CD4-positive, CD25-positive, alpha-beta regulatory T cell (primary cell): ENCODE measurements at regions not wholly inside any gene's neighbourhood (a gene's known extent, or its start where the extent isn't known, plus 50 kb on each side); places are given as distances from the start of the nearest gene placed in this dataset.

Experiments used
- ATAC-seq, 2 donors: fragments of 150-1000 bp; cut with Tn5 transposase; one replicate each; pipeline ENCODE4 v1.10.0; 2021; ENCODE audit warnings: low read depth in 2 of 2, moderate number of reproducible peaks in 2 of 2, moderate library complexity in 1 of 2
- DNase-seq, 3 donors: peaks; one replicate each; pipeline versions ENCODE4 v3.0.0 to v3.0.0-alpha.2; 2012 to 2022; ENCODE audit warnings: mixed read lengths in 1 of 3
- H3K27ac ChIP-seq: one replicate; pipeline ENCODE4 v1.7.0; 2013; ENCODE audit warnings: mild to moderate bottlenecking, low read length; ENCODE audit not compliant: insufficient read depth, poor library complexity, severe bottlenecking
- H3K27me3 ChIP-seq: one replicate; pipeline ENCODE4 v1.7.0; 2013; ENCODE audit warnings: low read length; ENCODE audit not compliant: control insufficient read depth, insufficient read depth
- H3K36me3 ChIP-seq: one replicate; pipeline ENCODE4 v1.7.0; 2013; ENCODE audit warnings: mild to moderate bottlenecking, low read length, moderate library complexity; ENCODE audit not compliant: control insufficient read depth, insufficient read depth
- H3K4me1 ChIP-seq: 2 replicates; pipeline ENCODE4 v1.7.0; 2013; ENCODE audit warnings: mild to moderate bottlenecking, low read length; ENCODE audit not compliant: insufficient read depth, control insufficient read depth, poor library complexity, severe bottlenecking
- H3K4me3 ChIP-seq: one replicate; pipeline ENCODE4 v1.7.0; 2013; ENCODE audit warnings: low read depth, mild to moderate bottlenecking, low read length, moderate library complexity
- H3K9me3 ChIP-seq, 2 experiments: 1 replicate in 1 of 2; 2 replicates in 1 of 2; pipeline ENCODE4 v1.7.0; 2013; ENCODE audit warnings: low read length in 2 of 2, mild to moderate bottlenecking in 1 of 2, moderate library complexity in 1 of 2; ENCODE audit not compliant: control insufficient read depth in 2 of 2
- H3K27ac Mint-ChIP-seq, 3 donors: one replicate each; pipeline ENCODE4 v1.8.0; 2020 to 2022; ENCODE audit warnings: mild to moderate bottlenecking in 3 of 3, mixed read lengths in 3 of 3, moderate library complexity in 2 of 3
- H3K27me3 Mint-ChIP-seq: one replicate; pipeline ENCODE4 v1.8.0; 2022; ENCODE audit warnings: mild to moderate bottlenecking, mixed read lengths
- H3K36me3 Mint-ChIP-seq: one replicate; pipeline ENCODE4 v1.8.0; 2020; ENCODE audit warnings: mixed read lengths
- H3K4me1 Mint-ChIP-seq, 4 donors: one replicate each; pipeline ENCODE4 v1.8.0; 2020 to 2022; ENCODE audit warnings: mixed read lengths in 4 of 4, mild to moderate bottlenecking in 1 of 4
- H3K4me3 Mint-ChIP-seq, 4 donors: one replicate each; pipeline ENCODE4 v1.8.0; 2020 to 2022; ENCODE audit warnings: mild to moderate bottlenecking in 4 of 4, mixed read lengths in 4 of 4, moderate library complexity in 3 of 4
- H3K9me3 Mint-ChIP-seq, 7 donors: one replicate each; pipeline ENCODE4 v1.8.0; 2020 to 2022; ENCODE audit warnings: mixed read lengths in 7 of 7, mild to moderate bottlenecking in 3 of 7, moderate library complexity in 2 of 7

DNA sequence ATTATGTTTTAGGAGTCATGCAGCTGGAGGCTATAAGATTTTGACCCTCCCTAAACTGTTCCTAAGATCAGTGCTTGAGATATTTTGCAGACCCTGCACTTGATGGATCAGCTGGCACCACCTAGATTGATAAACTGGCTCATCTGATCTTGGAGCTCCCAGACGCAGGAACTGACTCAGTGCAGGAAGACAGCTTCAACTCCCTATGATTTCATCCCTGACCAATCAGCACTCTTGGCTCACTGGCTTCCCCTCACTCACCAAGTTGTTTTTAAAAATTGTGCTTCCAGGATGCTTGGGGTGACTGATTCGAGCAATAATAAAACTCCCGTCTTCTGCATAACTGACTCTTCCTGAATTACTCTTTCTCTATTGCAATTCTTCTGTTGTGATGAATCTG, 637.5 kb upstream of the FAT3 start:
- Histone ChIP-seq H3K9me3 (peaks cover 3 to 4% of the 10 kb centered on the region in 2 experiments), H3K36me3 (no peaks in the 10 kb centered on the region), H3K4me3 (no peak overlapping the region), H3K27me3 (no peaks in the 10 kb centered on the region), H3K27ac (no peak overlapping the region), H3K4me1 (no peaks in the 10 kb centered on the region)
- Mint-ChIP-seq H3K4me3 (no peak overlapping the region), H3K36me3 (no peaks in the 10 kb centered on the region), H3K27ac (no peak overlapping the region), H3K9me3 (peaks cover 5 to 53% (median 17%) of the 10 kb centered on the region in 7 donors), H3K27me3 (no peaks in the 10 kb centered on the region), H3K4me1 (no peaks in the 10 kb centered on the region)
- ATAC-seq: no peak
- no peak for DNase-seq

DNA sequence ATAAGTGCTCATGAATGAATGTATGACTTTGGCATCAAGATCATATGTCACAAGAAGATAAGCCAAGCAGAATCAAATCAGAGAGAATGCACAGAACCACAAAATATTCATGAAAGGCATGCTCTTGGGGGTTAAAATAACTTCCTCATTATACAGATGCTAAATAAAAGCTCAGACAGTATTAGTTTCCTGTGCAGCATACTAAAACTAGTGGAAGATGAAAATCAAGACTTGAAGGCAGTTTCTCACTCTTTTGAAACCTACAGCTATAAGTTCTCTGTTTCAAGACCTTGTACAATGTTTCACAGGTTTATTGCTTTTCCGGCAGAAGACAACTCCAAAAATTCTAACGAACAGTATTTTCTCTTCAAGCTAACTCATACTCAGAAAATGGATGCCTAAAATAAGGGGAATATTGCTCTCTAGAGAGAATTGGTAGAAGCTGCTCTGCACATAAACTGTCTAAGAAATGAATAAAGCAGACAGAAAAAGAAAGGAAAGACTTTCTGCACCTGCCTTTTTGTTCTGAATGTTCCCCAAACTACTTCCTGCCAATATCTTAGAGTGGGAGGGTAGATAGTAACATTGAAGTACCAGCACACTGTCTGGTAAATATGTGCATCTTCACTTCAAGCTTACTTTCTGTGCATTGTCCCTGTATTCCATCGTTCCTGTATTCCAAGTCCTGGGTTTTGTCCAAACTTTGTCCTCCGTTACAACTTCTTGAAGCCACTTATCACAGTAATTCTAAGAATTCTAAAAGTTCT, 639.4 kb upstream of the FAT3 start:
- Histone ChIP-seq H3K4me1 (no peaks in the 10 kb centered on the region), H3K4me3 (no peak overlapping the region), H3K27ac (no peak overlapping the region), H3K27me3 (no peaks in the 10 kb centered on the region), H3K36me3 (no peaks in the 10 kb centered on the region), H3K9me3 (peaks cover 0 to 4% of the 10 kb centered on the region in 2 experiments)
- H3K27me3 Mint-ChIP-seq: no peaks in the 10 kb centered on the region
- no peaks in the 10 kb centered on the region for H3K36me3 Mint-ChIP-seq
- no peak overlapping the region for H3K4me3 Mint-ChIP-seq
- no peak for ATAC-seq
- H3K27ac Mint-ChIP-seq: no peak overlapping the region
- peaks cover 6 to 55% (median 17%) of the 10 kb centered on the region in 7 donors for H3K9me3 Mint-ChIP-seq
- no peak for DNase-seq
- no peaks in the 10 kb centered on the region for H3K4me1 Mint-ChIP-seq

DNA sequence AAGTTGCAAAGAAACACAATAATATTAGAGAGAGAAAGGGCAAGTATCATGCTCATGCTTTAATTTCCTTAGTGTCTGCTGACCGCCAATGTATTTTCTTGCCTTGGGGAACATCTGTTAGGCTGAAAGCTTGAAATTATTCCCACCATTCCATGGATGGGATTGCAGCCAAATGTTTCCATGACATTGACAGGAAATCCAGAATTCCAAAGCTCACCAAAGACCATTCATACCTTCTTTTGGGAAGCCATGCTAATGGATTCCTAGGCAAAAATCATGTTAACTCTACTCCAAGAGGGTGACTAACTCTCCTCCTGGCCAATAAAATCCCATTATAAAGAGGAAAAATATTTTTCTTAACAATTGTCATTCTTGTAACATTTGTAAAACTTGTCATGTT, 661.4 kb upstream of the FAT3 start:
- no peaks in the 10 kb centered on the region for H3K27me3 Mint-ChIP-seq
- no peak overlapping the region for H3K27ac Mint-ChIP-seq
- H3K4me1 Mint-ChIP-seq: no peaks in the 10 kb centered on the region
- H3K36me3 Mint-ChIP-seq: no peaks in the 10 kb centered on the region
- Histone ChIP-seq H3K4me3 (no peak overlapping the region), H3K36me3 (no peaks in the 10 kb centered on the region), H3K9me3 (peaks cover 0 to 2% of the 10 kb centered on the region in 2 experiments), H3K4me1 (no peaks in the 10 kb centered on the region), H3K27me3 (no peaks in the 10 kb centered on the region), H3K27ac (no peak overlapping the region)
- no peak overlapping the region for H3K4me3 Mint-ChIP-seq
- peaks cover 4 to 21% (median 8%) of the 10 kb centered on the region in 7 donors for H3K9me3 Mint-ChIP-seq
- DNase-seq: no peak
- no peak for ATAC-seq

DNA sequence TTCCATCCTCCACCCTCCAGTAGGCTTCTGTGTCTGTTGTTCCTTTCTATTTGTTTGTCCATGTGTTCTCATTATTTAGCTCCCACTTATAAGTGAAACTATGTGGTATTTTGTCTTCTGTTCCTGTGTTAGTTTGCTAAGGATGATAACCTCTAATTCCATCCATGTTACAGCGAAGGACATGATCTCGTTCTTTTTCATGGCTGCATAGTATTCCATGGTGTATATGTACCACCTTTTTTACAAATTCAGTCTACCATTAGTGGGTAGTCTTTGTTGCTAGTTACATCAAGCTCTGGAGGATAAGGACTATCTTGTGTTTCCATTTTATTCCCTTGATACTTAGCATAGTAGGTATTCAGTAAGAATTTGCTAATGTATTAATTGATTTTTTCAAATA, 664.2 kb upstream of the FAT3 start:
- H3K4me1 ChIP-seq: no peaks in the 10 kb centered on the region
- H3K27ac Mint-ChIP-seq: peak overlapping the region in 1 of 3 donors; percentile 14
- no peaks in the 10 kb centered on the region for H3K27me3 ChIP-seq
- H3K27me3 Mint-ChIP-seq: no peaks in the 10 kb centered on the region
- H3K4me1 Mint-ChIP-seq: no peaks in the 10 kb centered on the region
- H3K9me3 ChIP-seq: peaks cover 0 to 2% of the 10 kb centered on the region in 2 experiments
- H3K27ac ChIP-seq: no peak overlapping the region
- DNase-seq (no peak), ATAC-seq (no peak)
- H3K4me3 ChIP-seq: no peak overlapping the region
- H3K36me3 ChIP-seq: no peaks in the 10 kb centered on the region
- peaks cover 4 to 29% (median 11%) of the 10 kb centered on the region in 7 donors for H3K9me3 Mint-ChIP-seq
- H3K36me3 Mint-ChIP-seq: no peaks in the 10 kb centered on the region
- no peak overlapping the region for H3K4me3 Mint-ChIP-seq

DNA sequence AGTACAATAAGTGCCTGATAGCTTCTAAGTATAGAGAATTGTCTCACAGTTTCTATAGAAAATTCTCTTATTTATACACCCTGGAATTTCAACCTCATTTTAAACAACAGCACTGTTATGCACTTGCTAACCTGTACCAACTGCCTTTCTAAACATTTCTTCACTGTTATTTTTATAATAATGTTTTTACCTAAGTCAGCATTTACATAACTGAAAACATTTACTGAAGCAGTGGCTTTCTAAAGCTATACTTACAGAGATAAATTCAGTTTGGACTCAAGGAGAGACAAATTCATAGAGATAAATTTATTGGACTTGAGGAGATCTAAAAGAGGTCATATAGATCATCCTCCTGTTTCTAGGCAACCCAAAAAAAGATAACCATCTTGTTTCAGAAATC, 686.6 kb upstream of the FAT3 start:
- no peaks in the 10 kb centered on the region for H3K27me3 ChIP-seq
- H3K36me3 ChIP-seq: no peaks in the 10 kb centered on the region
- DNase-seq (no peak), ATAC-seq (no peak)
- no peaks in the 10 kb centered on the region for H3K4me1 ChIP-seq
- no peak overlapping the region for H3K4me3 ChIP-seq
- no peak overlapping the region for H3K27ac ChIP-seq
- peaks cover 0 to 4% of the 10 kb centered on the region in 2 experiments for H3K9me3 ChIP-seq
- no peaks in the 10 kb centered on the region for H3K4me1 Mint-ChIP-seq
- peaks cover 0 to 27% (median 6%) of the 10 kb centered on the region in 7 donors for H3K9me3 Mint-ChIP-seq
- no peaks in the 10 kb centered on the region for H3K27me3 Mint-ChIP-seq
- no peaks in the 10 kb centered on the region for H3K36me3 Mint-ChIP-seq
- no peak overlapping the region for H3K4me3 Mint-ChIP-seq
- H3K27ac Mint-ChIP-seq: no peak overlapping the region

DNA sequence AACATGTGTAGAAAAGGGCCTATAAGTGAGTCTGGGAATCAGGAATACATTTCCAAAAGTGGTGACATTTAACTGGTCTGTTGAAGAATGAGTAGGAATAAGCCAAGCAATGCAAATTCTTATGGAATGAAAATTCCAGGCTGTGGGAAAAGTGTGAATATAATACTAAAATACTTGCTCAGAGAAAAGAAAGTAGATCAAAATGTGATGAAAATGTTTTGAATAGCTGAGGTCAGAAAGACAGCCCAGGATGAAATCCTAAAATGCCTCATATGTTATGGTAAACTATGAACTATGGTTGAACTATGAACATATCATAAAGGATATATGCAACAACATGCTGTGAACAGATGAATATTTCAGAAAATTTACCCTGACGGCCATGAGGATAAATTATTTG, 688.3 kb upstream of the FAT3 start:
- Histone ChIP-seq H3K4me3 (no peak overlapping the region), H3K36me3 (no peaks in the 10 kb centered on the region), H3K27me3 (no peaks in the 10 kb centered on the region), H3K4me1 (no peaks in the 10 kb centered on the region), H3K9me3 (no peaks in the 10 kb centered on the region), H3K27ac (no peak overlapping the region)
- Mint-ChIP-seq H3K27ac (no peak overlapping the region), H3K9me3 (peaks cover 0 to 30% (median 6%) of the 10 kb centered on the region in 7 donors), H3K4me1 (no peaks in the 10 kb centered on the region), H3K4me3 (no peak overlapping the region), H3K36me3 (no peaks in the 10 kb centered on the region), H3K27me3 (no peaks in the 10 kb centered on the region)
- DNase-seq (no peak), ATAC-seq (no peak)

DNA sequence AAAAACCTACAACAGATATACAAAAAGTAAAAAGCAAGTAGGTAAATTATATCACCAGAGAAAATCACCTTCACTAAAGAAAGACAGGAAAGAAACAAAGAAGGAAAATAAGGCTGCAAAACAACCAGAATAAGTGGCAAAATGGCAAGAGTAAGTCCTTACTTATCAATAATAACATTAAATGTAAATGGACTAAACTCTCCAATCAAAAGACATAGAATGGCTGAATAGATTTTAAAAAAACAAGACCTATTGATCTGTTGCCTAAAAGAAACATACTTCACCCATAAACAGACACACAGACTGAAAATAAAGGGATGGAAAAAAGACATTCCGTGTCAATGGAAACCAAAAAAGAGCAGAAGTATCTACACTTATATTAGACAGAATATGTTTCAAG, 695.7 kb upstream of the FAT3 start:
- Histone ChIP-seq H3K4me1 (no peaks in the 10 kb centered on the region), H3K27ac (no peak overlapping the region), H3K4me3 (no peak overlapping the region), H3K9me3 (no peaks in the 10 kb centered on the region), H3K27me3 (no peaks in the 10 kb centered on the region), H3K36me3 (no peaks in the 10 kb centered on the region)
- ATAC-seq (no peak), DNase-seq (no peak)
- peaks cover 3 to 50% (median 13%) of the 10 kb centered on the region in 7 donors for H3K9me3 Mint-ChIP-seq
- no peaks in the 10 kb centered on the region for H3K36me3 Mint-ChIP-seq
- H3K27me3 Mint-ChIP-seq: no peaks in the 10 kb centered on the region
- no peaks in the 10 kb centered on the region for H3K4me1 Mint-ChIP-seq
- H3K27ac Mint-ChIP-seq: no peak overlapping the region
- H3K4me3 Mint-ChIP-seq: no peak overlapping the region

DNA sequence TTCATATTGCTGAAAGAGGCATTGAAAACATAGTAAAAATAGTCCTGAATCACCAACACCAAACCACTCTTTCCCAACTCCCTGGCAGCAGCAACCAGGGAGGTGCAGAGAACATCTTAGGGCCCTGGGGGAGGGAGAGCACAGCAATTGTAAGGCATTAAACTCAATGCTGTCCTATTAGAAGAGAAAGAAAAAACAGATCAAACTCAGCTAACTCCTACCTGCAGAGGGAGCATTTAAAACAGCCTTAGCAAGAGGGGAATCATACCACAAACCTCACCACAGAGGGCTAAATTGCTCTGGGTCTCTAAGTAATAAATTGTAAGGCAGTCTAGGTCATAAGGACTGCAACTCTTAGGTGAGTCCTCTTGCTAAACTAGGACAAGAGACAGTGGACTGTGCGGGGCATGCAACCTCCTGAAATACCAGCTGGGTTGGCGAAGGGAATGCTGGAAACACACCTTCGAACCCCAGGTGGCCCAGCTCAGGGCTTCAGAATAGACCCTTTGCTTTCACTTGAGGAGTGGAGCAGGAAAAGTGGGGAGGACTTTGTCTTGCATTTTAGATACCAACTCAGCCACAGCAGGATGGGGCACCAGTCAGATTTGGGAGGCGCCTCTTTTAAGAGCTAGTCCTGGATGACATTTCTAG, 697.1 kb upstream of the FAT3 start:
- H3K9me3 Mint-ChIP-seq: peaks cover 4 to 53% (median 13%) of the 10 kb centered on the region in 7 donors
- ATAC-seq (no peak), DNase-seq (no peak)
- H3K27me3 ChIP-seq: no peaks in the 10 kb centered on the region
- no peak overlapping the region for H3K4me3 ChIP-seq
- H3K4me3 Mint-ChIP-seq: no peak overlapping the region
- no peak overlapping the region for H3K27ac Mint-ChIP-seq
- no peaks in the 10 kb centered on the region for H3K36me3 ChIP-seq
- H3K27me3 Mint-ChIP-seq: no peaks in the 10 kb centered on the region
- H3K9me3 ChIP-seq: no peaks in the 10 kb centered on the region
- no peaks in the 10 kb centered on the region for H3K4me1 ChIP-seq
- no peaks in the 10 kb centered on the region for H3K4me1 Mint-ChIP-seq
- no peak overlapping the region for H3K27ac ChIP-seq
- no peaks in the 10 kb centered on the region for H3K36me3 Mint-ChIP-seq
